ENCODE measurements at regions not wholly inside any gene's neighbourhood (a gene's known extent, or its start where the extent isn't known, plus 50 kb on each side); places are given as distances from the start of the nearest gene placed in this dataset.

DNA sequence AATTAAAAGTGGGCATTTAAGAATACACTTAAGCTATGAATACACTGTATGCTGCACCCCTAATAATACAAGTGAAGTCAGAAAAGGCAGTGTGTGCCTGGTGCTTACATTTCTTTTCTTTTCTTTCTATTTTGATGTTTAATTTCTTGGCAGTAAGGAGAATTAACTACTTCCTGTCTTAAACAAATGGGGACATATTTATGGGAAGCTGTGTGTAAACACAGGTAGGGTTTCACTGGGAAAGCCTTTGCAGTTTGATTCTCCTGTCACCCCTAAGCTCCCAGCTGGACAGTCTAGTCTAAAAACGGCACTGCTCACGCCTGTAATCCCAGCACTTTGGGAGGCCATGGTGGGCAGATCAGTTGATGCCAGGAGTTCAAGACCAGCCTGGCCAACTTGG, 146.0 kb downstream of the MIS18A start:
- H3K27ac ChIP-seq (ENCODE audit: extremely low read depth, low read depth, low read length): no peak overlapping the region
- TF ChIP-seq, protein P1, sequence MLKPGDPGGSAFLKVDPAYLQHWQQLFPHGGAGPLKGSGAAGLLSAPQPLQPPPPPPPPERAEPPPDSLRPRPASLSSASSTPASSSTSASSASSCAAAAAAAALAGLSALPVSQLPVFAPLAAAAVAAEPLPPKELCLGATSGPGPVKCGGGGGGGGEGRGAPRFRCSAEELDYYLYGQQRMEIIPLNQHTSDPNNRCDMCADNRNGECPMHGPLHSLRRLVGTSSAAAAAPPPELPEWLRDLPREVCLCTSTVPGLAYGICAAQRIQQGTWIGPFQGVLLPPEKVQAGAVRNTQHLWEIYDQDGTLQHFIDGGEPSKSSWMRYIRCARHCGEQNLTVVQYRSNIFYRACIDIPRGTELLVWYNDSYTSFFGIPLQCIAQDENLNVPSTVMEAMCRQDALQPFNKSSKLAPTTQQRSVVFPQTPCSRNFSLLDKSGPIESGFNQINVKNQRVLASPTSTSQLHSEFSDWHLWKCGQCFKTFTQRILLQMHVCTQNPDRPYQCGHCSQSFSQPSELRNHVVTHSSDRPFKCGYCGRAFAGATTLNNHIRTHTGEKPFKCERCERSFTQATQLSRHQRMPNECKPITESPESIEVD (tag by site-specific recombination; IDR thresholded peaks at IDR 0.05): no peak
- no peak for TF ChIP-seq ZFP41 (tag by site-specific recombination; IDR thresholded peaks at IDR 0.05; ENCODE audit: borderline replicate concordance)
- no peak for TF ChIP-seq ZNF555 (tag by site-specific recombination; conservative IDR thresholded peaks at IDR 0.05)
- TF ChIP-seq ZNF292 (tag by site-specific recombination; IDR thresholded peaks at IDR 0.05; ENCODE audit: borderline replicate concordance, low read depth): no peak
- TF ChIP-seq ZIC2 (tag by site-specific recombination; IDR thresholded peaks at IDR 0.05): no peak
- no peak for TF ChIP-seq ZNF600 (tag by site-specific recombination; IDR thresholded peaks at IDR 0.05)
- TF ChIP-seq BCL11A (tag by site-specific recombination; IDR thresholded peaks at IDR 0.05; ENCODE audit: low read depth): no peak
- TF ChIP-seq ZNF704 (tag by site-specific recombination; IDR thresholded peaks at IDR 0.05): no peak
- no peak for TF ChIP-seq ZNF677 (tag by site-specific recombination; IDR thresholded peaks at IDR 0.05)
- H3K9me3 ChIP-seq (ENCODE audit: control insufficient read depth, insufficient read depth, low read depth, low read length): no peaks in the 10 kb centered on the region
- no peaks in the 10 kb centered on the region for H3K36me3 ChIP-seq (ENCODE audit: control insufficient read depth in 2 of 2, insufficient read depth in 1 of 2, low read length in 2 of 2)
- H3K4me1 ChIP-seq (ENCODE audit: control insufficient read depth, insufficient read depth, low read length): no peaks in the 10 kb centered on the region
- CTCF ChIA-PET: interaction anchor here (1.2 kb wide), 1 partner anchor 267 kb away, joined by 5 read pairs; no protein-coding TSS in a partner anchor
- no peak overlapping the region for H3K4me3 ChIP-seq (ENCODE audit: low read depth, low read length)
- POLR2A ChIA-PET: no interaction called here

GRCh38 chr21:32132409-32132808, 146.4 kb downstream of the MIS18A start:
- Histone ChIP-seq H3K36me3 (ENCODE audit: control insufficient read depth in 2 of 2, insufficient read depth in 1 of 2, low read length in 2 of 2) (no peaks in the 10 kb centered on the region), H3K4me1 (ENCODE audit: control insufficient read depth, insufficient read depth, low read length) (no peaks in the 10 kb centered on the region), H3K27ac (ENCODE audit: extremely low read depth, low read depth, low read length) (no peak overlapping the region), H3K9me3 (ENCODE audit: control insufficient read depth, insufficient read depth, low read depth, low read length) (no peaks in the 10 kb centered on the region), H3K4me3 (ENCODE audit: low read depth, low read length) (no peak overlapping the region)
- ChIA-PET CTCF (interaction anchor here (1.2 to 1.5 kb wide), 2 partner anchors 126 to 267 kb away, joined by 3 to 5 read pairs; no protein-coding TSS in a partner anchor), POLR2A (no interaction called here)
- TF ChIP-seq, protein P2, sequence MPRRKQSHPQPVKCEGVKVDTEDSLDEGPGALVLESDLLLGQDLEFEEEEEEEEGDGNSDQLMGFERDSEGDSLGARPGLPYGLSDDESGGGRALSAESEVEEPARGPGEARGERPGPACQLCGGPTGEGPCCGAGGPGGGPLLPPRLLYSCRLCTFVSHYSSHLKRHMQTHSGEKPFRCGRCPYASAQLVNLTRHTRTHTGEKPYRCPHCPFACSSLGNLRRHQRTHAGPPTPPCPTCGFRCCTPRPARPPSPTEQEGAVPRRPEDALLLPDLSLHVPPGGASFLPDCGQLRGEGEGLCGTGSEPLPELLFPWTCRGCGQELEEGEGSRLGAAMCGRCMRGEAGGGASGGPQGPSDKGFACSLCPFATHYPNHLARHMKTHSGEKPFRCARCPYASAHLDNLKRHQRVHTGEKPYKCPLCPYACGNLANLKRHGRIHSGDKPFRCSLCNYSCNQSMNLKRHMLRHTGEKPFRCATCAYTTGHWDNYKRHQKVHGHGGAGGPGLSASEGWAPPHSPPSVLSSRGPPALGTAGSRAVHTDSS (tag by site-specific recombination; IDR thresholded peaks at IDR 0.05): no peak
- TF ChIP-seq ZNF768 (tag by site-specific recombination; IDR thresholded peaks at IDR 0.05) (0 out of 2 replicates have a peak, but pooled peaks have one; percentile 29), EGR2 (tag by site-specific recombination; IDR thresholded peaks at IDR 0.05; ENCODE audit: low read depth) (no peak)
- TF ChIP-seq, protein P3, sequence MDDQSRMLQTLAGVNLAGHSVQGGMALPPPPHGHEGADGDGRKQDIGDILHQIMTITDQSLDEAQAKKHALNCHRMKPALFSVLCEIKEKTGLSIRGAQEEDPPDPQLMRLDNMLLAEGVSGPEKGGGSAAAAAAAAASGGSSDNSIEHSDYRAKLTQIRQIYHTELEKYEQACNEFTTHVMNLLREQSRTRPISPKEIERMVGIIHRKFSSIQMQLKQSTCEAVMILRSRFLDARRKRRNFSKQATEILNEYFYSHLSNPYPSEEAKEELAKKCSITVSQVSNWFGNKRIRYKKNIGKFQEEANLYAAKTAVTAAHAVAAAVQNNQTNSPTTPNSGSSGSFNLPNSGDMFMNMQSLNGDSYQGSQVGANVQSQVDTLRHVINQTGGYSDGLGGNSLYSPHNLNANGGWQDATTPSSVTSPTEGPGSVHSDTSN (CRISPR knock-in tag; IDR thresholded peaks at IDR 0.05): no peak

GRCh38 chr21:32131960-32132359, 146.9 kb downstream of the MIS18A start:
- ChIA-PET POLR2A (no interaction called here), CTCF (interaction anchor here (0.7 to 1.5 kb wide), 2 partner anchors 10 to 127 kb away, joined by 3 read pairs; no protein-coding TSS in a partner anchor)
- Histone ChIP-seq H3K36me3 (ENCODE audit: control insufficient read depth in 2 of 2, insufficient read depth in 1 of 2, low read length in 2 of 2) (no peaks in the 10 kb centered on the region), H3K9me3 (ENCODE audit: control insufficient read depth, insufficient read depth, low read depth, low read length) (no peaks in the 10 kb centered on the region), H3K4me3 (ENCODE audit: low read depth, low read length) (no peak overlapping the region), H3K4me1 (ENCODE audit: control insufficient read depth, insufficient read depth, low read length) (no peaks in the 10 kb centered on the region), H3K27ac (ENCODE audit: extremely low read depth, low read depth, low read length) (no peak overlapping the region)
- TF ChIP-seq ZNF169 (tag by site-specific recombination; IDR thresholded peaks at IDR 0.05): no peak
- no peak for TF ChIP-seq ZNF292 (tag by site-specific recombination; IDR thresholded peaks at IDR 0.05; ENCODE audit: borderline replicate concordance, low read depth)
- TF ChIP-seq ZNF747 (tag by site-specific recombination; IDR thresholded peaks at IDR 0.05): no peak
- no peak for TF ChIP-seq GLI2 (tag by site-specific recombination; IDR thresholded peaks at IDR 0.05; ENCODE audit: borderline replicate concordance, low read depth)
- no peak for TF ChIP-seq YY1 (tag by site-specific recombination; IDR thresholded peaks at IDR 0.05)
- no peak for TF ChIP-seq ZNF311 (tag by site-specific recombination; IDR thresholded peaks at IDR 0.05; ENCODE audit: borderline replicate concordance)
- TF ChIP-seq ZNF785 (tag by site-specific recombination; IDR thresholded peaks at IDR 0.05): no peak
- no peak for TF ChIP-seq ZNF2 (tag by site-specific recombination; IDR thresholded peaks at IDR 0.05)
- no peak for TF ChIP-seq ZBTB26 (tag by site-specific recombination; optimal IDR thresholded peaks at IDR 0.05)
- TF ChIP-seq SCRT1 (tag by site-specific recombination; IDR thresholded peaks at IDR 0.05; ENCODE audit: borderline replicate concordance): no peak
- no peak for TF ChIP-seq ZFP37 (tag by site-specific recombination; IDR thresholded peaks at IDR 0.05)
- no peak for TF ChIP-seq ZNF214 (tag by site-specific recombination; IDR thresholded peaks at IDR 0.05; ENCODE audit: borderline replicate concordance)
